OCI-LY1 (cell line): ENCODE measurements at regions not wholly inside any gene's neighbourhood (a gene's known extent, or its start where the extent isn't known, plus 50 kb on each side); places are given as distances from the start of the nearest gene placed in this dataset.

Source experiments
- H2AFZ ChIP-seq: fragments of 200-600 bp; sonication (generic), shearing (Covaris generic); 2 replicates; pipeline ENCODE4 v1.6.0; 2014; ENCODE audit warnings: antibody characterized with exemption, mild to moderate bottlenecking, low read length
- H3F3A ChIP-seq: fragments of 200-600 bp; sonication (generic), shearing (Covaris generic); 2 replicates; pipeline ENCODE4 v1.6.0; 2014; ENCODE audit warnings: mild to moderate bottlenecking, antibody characterized with exemption, low read length, moderate library complexity; ENCODE audit not compliant: insufficient read depth
- H3K27ac ChIP-seq: fragments of 200-600 bp; sonication (generic); 2 replicates; pipeline ENCODE4 v1.5.1; 2014; ENCODE audit warnings: low read length, mixed run types, mild to moderate bottlenecking, low read depth; ENCODE audit not compliant: poor library complexity, severe bottlenecking
- H3K27me3 ChIP-seq: fragments of 200-600 bp; sonication (generic); 2 replicates; pipeline ENCODE4 v1.6.0; 2014; ENCODE audit warnings: antibody characterized with exemption, mild to moderate bottlenecking, low read length, moderate library complexity; ENCODE audit not compliant: insufficient read depth
- H3K36me3 ChIP-seq: fragments of 200-600 bp; sonication (generic); 2 replicates; pipeline ENCODE4 v1.6.1; 2014; ENCODE audit warnings: mild to moderate bottlenecking, antibody characterized with exemption, low read length, moderate library complexity, mixed read lengths; ENCODE audit not compliant: insufficient read depth
- H3K4me1 ChIP-seq: fragments of 200-600 bp; sonication (generic); 2 replicates; pipeline ENCODE4 v1.5.1; 2014; ENCODE audit warnings: mild to moderate bottlenecking, low read length, moderate library complexity; ENCODE audit not compliant: insufficient read depth, severe bottlenecking
- H3K4me2 ChIP-seq: fragments of 200-600 bp; sonication (generic), shearing (Covaris generic); 2 replicates; pipeline ENCODE4 v1.6.1; 2014; ENCODE audit warnings: low read length
- H3K4me3 ChIP-seq: fragments of 200-600 bp; sonication (generic); 2 replicates; pipeline ENCODE4 v1.5.1; 2014; ENCODE audit warnings: low read length, low read depth, mild to moderate bottlenecking, mixed read lengths; ENCODE audit not compliant: poor library complexity, severe bottlenecking
- H3K79me2 ChIP-seq: fragments of 200-600 bp; shearing (Covaris generic); 2 replicates; pipeline ENCODE4 v1.6.1; 2016; ENCODE audit warnings: mixed run types, low read length, mixed read lengths; ENCODE audit not compliant: insufficient read depth
- H3K9ac ChIP-seq: fragments of 200-600 bp; sonication (generic), shearing (Covaris generic); 2 replicates; pipeline ENCODE4 v1.6.1; 2014; ENCODE audit warnings: mild to moderate bottlenecking, low read length, mixed read lengths
- H3K9me2 ChIP-seq: fragments of 200-600 bp; sonication (generic), shearing (Covaris generic); 2 replicates; pipeline ENCODE4 v1.6.1; 2014; ENCODE audit warnings: low read depth, mild to moderate bottlenecking, low read length, mixed read lengths
- H3K9me3 ChIP-seq: fragments of 200-600 bp; shearing (Covaris generic); 2 replicates; pipeline ENCODE4 v1.6.1; 2014; ENCODE audit warnings: low read length, mixed read lengths
- H4K20me1 ChIP-seq: fragments of 200-600 bp; sonication (generic), shearing (Covaris generic); 2 replicates; pipeline ENCODE4 v1.6.0; 2016; ENCODE audit warnings: mild to moderate bottlenecking, low read length; ENCODE audit not compliant: insufficient read depth
- CTCF ChIP-seq: fragments of 200-600 bp; sonication (generic), shearing (Covaris generic); IDR thresholded peaks from 2 replicates; pipeline ENCODE4 v1.5.1; 2017; ENCODE audit warnings: mild to moderate bottlenecking, antibody characterized with exemption, low read length, moderate library complexity, mixed read lengths
- EZH2 ChIP-seq: fragments of 200-600 bp; sonication (generic), shearing (Covaris generic); IDR thresholded peaks from 2 replicates; pipeline ENCODE4 v1.8.0; 2017; ENCODE audit warnings: borderline replicate concordance, mixed run types, mild to moderate bottlenecking, antibody characterized with exemption, low read length, moderate library complexity, mixed read lengths

- H3K27ac ChIP-seq: no peak overlapping the region
- H2AFZ ChIP-seq: no peak overlapping the region
- H3K4me2 ChIP-seq: no peak overlapping the region
- H3K4me3 ChIP-seq: no peak overlapping the region
- no peaks in the 10 kb centered on the region for H3K9me3 ChIP-seq
- no peak overlapping the region for H3K9ac ChIP-seq
- H3K79me2 ChIP-seq: no peaks in the 10 kb centered on the region
- no peaks in the 10 kb centered on the region for H3K9me2 ChIP-seq
- H3K36me3 ChIP-seq: no peaks in the 10 kb centered on the region
- no peaks in the 10 kb centered on the region for H3K27me3 ChIP-seq
- H3K4me1 ChIP-seq: no peaks in the 10 kb centered on the region
- no peaks in the 10 kb centered on the region for H3F3A ChIP-seq
- H4K20me1 ChIP-seq: no peaks in the 10 kb centered on the region
- TF ChIP-seq EZH2 (no peak), CTCF (no peak)
These were observed 144.0 kb upstream of the PALMD start for GRCh38 chr1:99501871-99502270.

GRCh38 chr1:99502400-99502799, 143.5 kb upstream of the PALMD start:
- H3K9me3 ChIP-seq: no peaks in the 10 kb centered on the region
- H3F3A ChIP-seq: no peaks in the 10 kb centered on the region
- no peak overlapping the region for H3K4me2 ChIP-seq
- H3K27me3 ChIP-seq: no peaks in the 10 kb centered on the region
- H3K9ac ChIP-seq: no peak overlapping the region
- no peak for TF ChIP-seq EZH2
- TF ChIP-seq CTCF: no peak
- H3K9me2 ChIP-seq: no peaks in the 10 kb centered on the region
- H3K27ac ChIP-seq: no peak overlapping the region
- H3K36me3 ChIP-seq: no peaks in the 10 kb centered on the region
- H3K4me3 ChIP-seq: no peak overlapping the region
- H3K4me1 ChIP-seq: no peaks in the 10 kb centered on the region
- no peak overlapping the region for H2AFZ ChIP-seq
- no peaks in the 10 kb centered on the region for H3K79me2 ChIP-seq
- H4K20me1 ChIP-seq: no peaks in the 10 kb centered on the region

- Histone ChIP-seq H3K79me2 (no peaks in the 10 kb centered on the region), H3K4me2 (no peak overlapping the region), H3K9ac (no peak overlapping the region), H3K36me3 (no peaks in the 10 kb centered on the region; the same call in 1 of the 2 replicates), H2AFZ (no peak overlapping the region), H3K9me3 (no peaks in the 10 kb centered on the region), H3K27me3 (no peaks in the 10 kb centered on the region), H3K9me2 (no peaks in the 10 kb centered on the region), H3F3A (no peaks in the 10 kb centered on the region), H3K4me1 (no peaks in the 10 kb centered on the region), H3K4me3 (no peak overlapping the region), H3K27ac (no peak overlapping the region), H4K20me1 (no peaks in the 10 kb centered on the region)
- TF ChIP-seq CTCF (no peak), EZH2 (no peak)
These were observed 142.6 kb upstream of the PALMD start for GRCh38 chr1:99503276-99503747.
